Motor neuron (in vitro differentiated cells): ENCODE measurements at regions not wholly inside any gene's neighbourhood (a gene's known extent, or its start where the extent isn't known, plus 50 kb on each side); places are given as distances from the start of the nearest gene placed in this dataset.
A peak's percentile ranks its signal among the peaks of the same experiment; 100 is the strongest.

ENCODE experiments used
- ATAC-seq, 8 experiments: fragments of 200-7000 bp; cut with Tn5 transposase; replicated peaks in 6 of 8; 2 replicates each; pipeline ENCODE4 v1.8.0; 2021; ENCODE audit warnings: mild to moderate bottlenecking in 8 of 8, moderate library complexity in 8 of 8
- H3K27ac ChIP-seq, 2 donors: fragments of 250-450 bp; sonication (Bioruptor Pico); 2 replicates each; pipeline ENCODE4 v1.9.0; 2021; ENCODE audit warnings: antibody characterized with exemption in 2 of 2, mild to moderate bottlenecking in 2 of 2, moderate library complexity in 1 of 2
- H3K4me1 ChIP-seq, 2 donors: fragments of 250-450 bp; sonication (Bioruptor Pico); replicated peaks in 1 of 2; 2 replicates each; pipeline ENCODE4 v1.6.1; 2021; ENCODE audit warnings: antibody characterized with exemption in 2 of 2, mild to moderate bottlenecking in 2 of 2, moderate library complexity in 1 of 2
- H3K4me3 ChIP-seq, 5 donors: fragments of 250-450 bp; sonication (Bioruptor Pico); 2 replicates each; pipeline ENCODE4 v1.9.0; 2021; ENCODE audit warnings: antibody characterized with exemption in 5 of 5, mild to moderate bottlenecking in 5 of 5, moderate library complexity in 4 of 5
- WGBS, 10 experiments: fragments of 450-650 bp; shearing (Covaris generic); methylation state at CpG; one replicate each; pipeline ENCODE4 v1.0.0; 2022; 5-methylcytosine and 5-hydroxymethylcytosine counted together
- in situ Hi-C, 9 experiments: fragments of 400-800 bp; cut with MboI; loops; one replicate each; pipeline ENCODE4 v1.15.0; 2021; ENCODE audit warnings: low sequenced_read_pairs in 9 of 9, low pct_unique_long_range_greater_than_20kb in 2 of 9; ENCODE audit not compliant: unreplicated experiment in 9 of 9

- WGBS, 10 experiments: 15 to 100% (median 76%) methylated on average over 2 to 5 of the region's 5 CpGs
- peak in 1 of 8 experiments; percentile 63 for ATAC-seq
- in situ Hi-C loops: no loop called here
- Histone ChIP-seq H3K4me3 (no peak overlapping the region), H3K4me1 (peaks cover 0 to 3% of the 10 kb centered on the region in 2 donors), H3K27ac (no peak overlapping the region)
These were observed 2041.4 kb upstream of the CELF4 start for GRCh38 chr18:39607034-39607433.

- ATAC-seq: peak in 2 of 8 experiments; percentile 68 to 79
- Histone ChIP-seq H3K4me3 (no peak overlapping the region), H3K4me1 (peaks cover 0 to 3% of the 10 kb centered on the region in 2 donors), H3K27ac (no peak overlapping the region)
- in situ Hi-C loops: no loop called here
- 43 to 100% (median 91%) methylated on average over 1 to 5 of the region's 5 CpGs for WGBS, 10 experiments
These were observed 2039.2 kb upstream of the CELF4 start for GRCh38 chr18:39604836-39605235.

GRCh38 chr18:39602131-39602530 is 2036.5 kb upstream of the CELF4 start:
- peaks cover 4 to 5% of the 10 kb centered on the region in 2 donors for H3K4me1 ChIP-seq
- in situ Hi-C loops: no loop called here
- no peak overlapping the region for H3K4me3 ChIP-seq
- no peak for ATAC-seq
- H3K27ac ChIP-seq: no peak overlapping the region
- WGBS, 10 experiments: 9 to 100% (median 98%) methylated on average over 1 to 4 of the region's 4 CpGs; no CpG with 5 or more reads in 2 of the 10 experiments

- Histone ChIP-seq H3K27ac (no peak overlapping the region), H3K4me3 (no peak overlapping the region), H3K4me1 (peaks cover 6 to 11% of the 10 kb centered on the region in 2 donors)
- in situ Hi-C loops: no loop called here
- ATAC-seq: no peak
- 0 to 100% (median 81%) methylated on average over 1 to 4 of the region's 4 CpGs; no CpG with 5 or more reads in 1 of the 10 experiments for WGBS, 10 experiments
These were observed 2035.3 kb upstream of the CELF4 start for GRCh38 chr18:39600894-39601293.

- 5 to 100% (median 88%) methylated on average over 1 to 2 of the region's 2 CpGs; no CpG with 5 or more reads in 1 of the 10 experiments for WGBS, 10 experiments
- Histone ChIP-seq H3K4me3 (no peak overlapping the region), H3K4me1 (peaks cover 6 to 11% of the 10 kb centered on the region in 2 donors), H3K27ac (no peak overlapping the region)
- ATAC-seq: no peak
- in situ Hi-C loops: no loop called here
These were observed 2033.7 kb upstream of the CELF4 start for GRCh38 chr18:39599251-39599650.

GRCh38 chr18:39596891-39597290 is 2031.3 kb upstream of the CELF4 start:
- WGBS, 10 experiments: 4 to 87% (median 76%) methylated on average over 1 to 7 of the region's 7 CpGs
- in situ Hi-C loops: no loop called here
- H3K4me1 ChIP-seq: peaks cover 6 to 11% of the 10 kb centered on the region in 2 donors
- peak in 1 of 8 experiments; percentile 27 for ATAC-seq
- no peak overlapping the region for H3K27ac ChIP-seq
- H3K4me3 ChIP-seq: no peak overlapping the region

GRCh38 chr18:39596221-39596620 is 2030.6 kb upstream of the CELF4 start:
- no peak overlapping the region for H3K4me3 ChIP-seq
- H3K4me1 ChIP-seq: peaks cover 6 to 11% of the 10 kb centered on the region in 2 donors
- in situ Hi-C loops: no loop called here
- H3K27ac ChIP-seq: no peak overlapping the region
- no peak for ATAC-seq

GRCh38 chr18:39594206-39594605 is 2028.6 kb upstream of the CELF4 start:
- Histone ChIP-seq H3K4me1 (peaks cover 6 to 11% of the 10 kb centered on the region in 2 donors), H3K27ac (no peak overlapping the region), H3K4me3 (no peak overlapping the region)
- ATAC-seq: no peak
- in situ Hi-C loops: no loop called here

GRCh38 chr18:39591649-39592048 is 2026.1 kb upstream of the CELF4 start:
- Histone ChIP-seq H3K4me3 (no peak overlapping the region), H3K27ac (no peak overlapping the region), H3K4me1 (peaks cover 0 to 1% of the 10 kb centered on the region in 2 donors)
- peak in 2 of 8 experiments; percentile 73 to 85 for ATAC-seq
- in situ Hi-C loops: no loop called here

- no peak overlapping the region for H3K4me3 ChIP-seq
- no peak for ATAC-seq
- no peak overlapping the region for H3K27ac ChIP-seq
- no peaks in the 10 kb centered on the region for H3K4me1 ChIP-seq
- in situ Hi-C loops: no loop called here
These were observed 2023.9 kb upstream of the CELF4 start for GRCh38 chr18:39589496-39589895.

- WGBS, 10 experiments: 14 to 100% (median 100%) methylated on average over 1 of the region's 1 CpG; no CpG with 5 or more reads in 2 of the 10 experiments
- no peak overlapping the region for H3K27ac ChIP-seq
- H3K4me1 ChIP-seq: no peaks in the 10 kb centered on the region
- H3K4me3 ChIP-seq: no peak overlapping the region
- no peak for ATAC-seq
- in situ Hi-C loops: no loop called here
These were observed 2022.0 kb upstream of the CELF4 start for GRCh38 chr18:39587586-39587985.

- Histone ChIP-seq H3K27ac (no peak overlapping the region), H3K4me1 (no peaks in the 10 kb centered on the region), H3K4me3 (no peak overlapping the region)
- 60 to 100% (median 84%) methylated on average over 2 to 5 of the region's 5 CpGs; no CpG with 5 or more reads in 2 of the 10 experiments for WGBS, 10 experiments
- in situ Hi-C loops: no loop called here
- ATAC-seq: no peak
These were observed 2021.1 kb upstream of the CELF4 start for GRCh38 chr18:39586741-39587140.

GRCh38 chr18:39574897-39575296 is 2009.3 kb upstream of the CELF4 start:
- in situ Hi-C loops: loop anchor here in 1 of 9 experiments (25.0 kb wide), 1 partner anchor 638 kb away; no protein-coding TSS in a partner anchor
- WGBS, 10 experiments: 21 to 94% (median 74%) methylated on average over 1 to 4 of the region's 4 CpGs
- Histone ChIP-seq H3K4me3 (no peak overlapping the region), H3K27ac (no peak overlapping the region), H3K4me1 (peaks cover 2 to 5% of the 10 kb centered on the region in 2 donors)
- peak in 2 of 8 experiments; percentile 55 to 70 for ATAC-seq

GRCh38 chr18:39571511-39571910 is 2005.9 kb upstream of the CELF4 start:
- H3K27ac ChIP-seq: no peak overlapping the region
- in situ Hi-C loops: loop anchor here in 1 of 9 experiments (25.0 kb wide), 1 partner anchor 634 kb away; no protein-coding TSS in a partner anchor
- ATAC-seq: no peak
- WGBS, 10 experiments: 29 to 93% (median 83%) methylated on average over 1 to 4 of the region's 5 CpGs; no CpG with 5 or more reads in 3 of the 10 experiments
- H3K4me3 ChIP-seq: no peak overlapping the region
- H3K4me1 ChIP-seq: peaks cover 2 to 5% of the 10 kb centered on the region in 2 donors
